ENCODE measurements at regions not wholly inside any gene's neighbourhood (a gene's known extent, or its start where the extent isn't known, plus 50 kb on each side); places are given as distances from the start of the nearest gene placed in this dataset.

DNA sequence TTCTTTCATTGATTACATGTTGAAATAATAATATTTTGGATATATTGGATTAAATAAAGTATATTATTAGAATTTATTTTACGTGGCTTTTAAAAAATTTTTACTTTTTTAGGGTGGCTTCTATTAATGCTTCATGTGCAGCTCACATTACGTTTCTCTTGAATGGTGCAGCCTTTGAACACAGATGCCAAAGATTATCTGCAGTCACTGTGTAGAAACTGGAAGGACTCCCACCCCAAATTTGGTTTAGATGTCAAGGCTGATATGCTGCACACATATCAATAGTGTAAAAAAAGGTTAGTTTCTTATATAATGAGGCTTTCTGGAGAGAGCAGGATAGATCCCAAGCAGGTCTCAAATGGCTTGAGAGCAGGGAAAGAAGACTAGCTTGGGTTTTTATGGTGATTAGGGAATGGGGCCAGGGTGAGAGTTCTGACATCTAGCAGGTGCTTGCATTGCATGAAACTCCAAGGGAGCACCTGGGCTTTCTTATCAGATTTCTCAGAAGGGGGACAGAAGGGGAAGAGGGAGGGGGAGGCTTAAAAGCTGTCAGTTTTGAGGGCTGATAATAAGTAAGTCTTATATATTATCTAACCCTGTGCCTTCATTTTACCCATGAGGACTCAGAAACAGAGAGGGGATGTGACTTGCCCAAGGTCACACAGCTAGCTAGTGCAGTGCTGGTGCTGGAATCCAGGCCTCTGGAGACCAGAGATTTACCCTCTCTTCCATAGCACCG lies 89.6 kb downstream of the CHST2 start:
- no peak for DNase-seq

DNA sequence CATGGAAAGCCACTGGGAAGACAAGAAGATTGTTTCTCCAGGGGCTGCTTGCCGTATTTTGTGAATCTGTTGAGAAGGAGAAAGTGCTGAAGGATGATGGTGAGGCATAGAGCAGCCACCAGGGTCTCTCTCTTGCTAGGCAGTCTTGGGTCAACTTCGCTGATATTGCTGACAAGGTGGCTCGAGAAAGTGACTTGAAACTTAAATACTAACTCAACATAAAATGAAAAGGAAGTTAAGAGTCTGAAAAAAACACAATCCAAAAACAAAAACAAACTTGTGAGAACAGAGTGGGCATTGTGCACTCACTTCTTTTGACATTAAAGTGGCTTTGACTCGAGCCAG lies 90.1 kb downstream of the CHST2 start:
- DNase-seq: no peak

DNA sequence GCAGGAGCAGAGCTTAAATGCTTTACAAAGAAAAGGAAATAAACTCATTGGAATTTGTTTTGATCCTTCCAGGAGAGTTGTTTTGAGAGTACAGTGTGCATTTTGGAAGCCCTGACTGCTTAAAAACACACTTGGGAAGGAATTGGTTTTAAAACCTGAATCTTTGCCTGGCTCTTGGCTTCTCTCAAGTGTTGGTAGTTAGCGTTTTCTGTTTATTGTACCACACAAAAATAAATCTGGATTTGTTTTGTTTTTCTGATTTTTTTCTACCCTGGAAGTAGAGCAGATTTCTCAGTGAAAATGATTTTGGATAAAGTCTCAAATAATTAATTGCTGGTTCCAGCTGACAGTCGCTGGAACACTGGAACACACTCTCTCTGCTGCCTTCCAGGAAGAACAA lies 90.6 kb downstream of the CHST2 start:
- no peak for DNase-seq

DNA sequence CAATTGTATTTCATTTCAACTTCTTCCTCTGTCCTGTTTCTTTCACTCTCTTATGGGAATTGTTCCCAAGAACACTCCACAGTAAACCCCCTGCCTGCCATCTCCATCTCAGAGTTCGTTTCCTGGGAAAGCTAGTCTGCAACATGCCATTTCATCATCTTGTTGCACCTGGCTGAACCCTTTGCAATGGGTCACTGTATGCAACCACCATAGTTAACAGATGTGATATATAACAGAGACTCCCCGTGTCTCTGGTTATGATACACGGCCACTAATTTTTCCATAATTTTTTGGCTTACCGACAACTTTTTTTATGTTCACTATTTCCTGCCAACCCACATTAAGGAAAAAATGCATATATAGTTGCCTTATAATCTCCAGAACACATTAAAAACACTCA lies 95.5 kb downstream of the CHST2 start:
- no peak for DNase-seq
